C1 segment of cervical spinal cord (tissue), 14 donors: ENCODE measurements at regions not wholly inside any gene's neighbourhood (a gene's known extent, or its start where the extent isn't known, plus 50 kb on each side); places are given as distances from the start of the nearest gene placed in this dataset.

ENCODE experiments used
- DNase-seq, 14 donors: peaks; one replicate each; lab custom pipeline; 2025; lab: John Stamatoyannopoulos, UW

- DNase-seq, result no peak
Observed at GRCh38 chr18:41630232-41630886, 324.7 kb upstream of the PIK3C3 start.

DNA sequence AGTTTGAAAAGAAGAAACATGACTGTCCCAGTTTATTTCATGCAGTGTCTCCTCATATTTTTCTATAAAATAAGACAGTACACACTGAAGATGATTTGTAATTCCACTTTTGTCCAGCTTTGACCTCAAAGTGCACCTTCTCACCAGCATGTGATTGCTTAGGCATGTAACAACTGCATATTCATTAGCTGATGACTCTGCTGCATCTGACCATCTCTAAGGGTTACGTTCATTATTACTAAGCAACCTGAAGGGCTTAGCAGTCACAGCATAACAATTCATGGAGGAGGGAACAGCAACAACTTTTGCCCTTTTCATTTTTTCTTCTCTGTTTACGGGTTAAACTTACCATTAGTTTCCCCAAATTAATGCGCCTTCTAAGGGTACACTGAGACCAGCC lies 330.6 kb upstream of the PIK3C3 start:
- no peak for DNase-seq

DNA sequence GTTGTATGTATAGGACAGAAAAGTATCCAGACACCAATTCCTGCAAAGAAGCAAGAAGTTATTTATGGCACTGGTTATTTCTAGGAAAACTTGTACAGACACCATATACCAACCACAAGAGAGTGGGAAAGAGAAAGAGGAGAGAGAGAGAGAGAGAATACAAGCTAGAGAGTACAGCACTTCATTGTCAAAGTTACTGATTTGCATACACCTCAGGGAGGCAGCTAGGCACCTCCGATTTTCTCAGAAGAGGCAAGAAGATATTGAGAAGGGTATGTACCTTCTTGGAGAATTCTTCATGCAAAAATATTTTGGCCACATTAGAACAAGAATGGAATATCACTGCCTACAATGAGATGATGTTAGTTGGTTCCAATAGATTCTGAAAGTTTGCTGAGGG lies 333.9 kb upstream of the PIK3C3 start:
- no peak for DNase-seq

GRCh38 chr18:41618147-41618546 lies 336.9 kb upstream of the PIK3C3 start:
- DNase-seq, result no peak

DNA sequence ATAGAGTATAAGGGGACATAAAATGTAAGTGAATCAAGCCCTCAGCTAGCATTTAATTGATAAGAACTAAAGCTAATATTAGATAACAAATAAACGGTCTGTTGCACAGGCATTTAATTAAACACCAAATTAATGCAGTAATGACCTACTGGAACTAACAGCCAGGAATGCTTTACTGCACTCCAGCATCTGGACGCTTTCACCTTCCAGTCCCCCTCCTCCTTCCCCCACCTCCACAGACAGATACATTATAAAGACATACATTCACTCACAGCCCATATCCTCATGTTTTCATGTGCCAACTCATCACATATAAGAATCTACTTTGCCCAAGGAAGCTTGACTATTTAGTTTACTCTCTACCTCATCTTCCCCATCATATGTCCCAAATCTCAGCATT lies 337.4 kb upstream of the PIK3C3 start:
- DNase-seq, result no peak

DNA sequence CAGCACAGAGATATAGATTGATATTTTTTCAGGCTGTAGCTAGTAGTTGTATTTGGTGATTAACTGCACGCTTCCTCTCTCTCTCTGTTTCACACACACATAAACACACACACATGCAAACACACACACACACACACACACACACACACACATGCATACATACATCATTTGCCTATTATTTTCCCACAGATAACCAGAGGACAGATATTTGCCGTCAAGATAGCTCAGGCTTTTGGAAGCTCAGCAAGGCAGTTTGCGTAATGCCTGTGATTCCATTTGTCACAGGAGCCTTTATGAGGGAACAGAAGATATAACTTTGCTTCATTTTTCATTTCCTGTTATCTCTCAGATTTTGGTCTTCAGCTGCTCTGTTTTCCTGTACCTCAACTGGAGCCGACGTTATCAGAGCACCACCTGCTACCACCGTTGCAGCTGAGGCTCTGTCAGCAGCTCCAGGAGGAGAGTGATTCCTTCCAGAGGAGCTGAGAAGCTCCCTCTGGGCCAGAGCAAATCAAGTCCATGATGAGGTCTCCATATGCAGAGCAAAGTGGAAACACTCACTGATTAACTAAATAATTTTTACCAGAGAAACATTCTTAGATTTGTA lies 341.9 kb upstream of the PIK3C3 start:
- DNase-seq, result no peak

- no peak for DNase-seq
Observed at GRCh38 chr18:41604964-41605363, 350.1 kb upstream of the PIK3C3 start.

GRCh38 chr18:41602034-41602433 lies 353.0 kb upstream of the PIK3C3 start:
- no peak for DNase-seq

GRCh38 chr18:41600693-41601391 lies 354.2 kb upstream of the PIK3C3 start:
- no peak for DNase-seq

DNA sequence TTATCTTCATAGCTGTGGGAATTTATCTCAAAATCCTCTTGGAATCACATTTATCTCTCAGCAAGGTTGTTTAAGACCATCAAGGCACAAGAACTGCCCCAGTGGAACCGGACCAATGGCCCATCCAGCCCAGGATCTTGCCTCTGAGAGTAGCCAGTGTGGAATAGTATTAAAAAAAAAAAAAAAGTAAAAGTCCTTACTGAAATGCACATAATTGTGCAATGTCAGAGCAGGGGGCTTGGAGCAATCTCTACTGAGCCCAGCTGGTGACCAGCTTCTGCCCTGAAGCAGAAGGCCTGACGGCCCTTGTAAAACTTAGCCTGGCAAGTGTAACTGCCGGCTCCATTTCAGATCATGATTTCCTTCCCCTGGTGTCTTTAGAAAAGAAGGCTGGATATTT lies 355.6 kb upstream of the PIK3C3 start:
- no peak for DNase-seq

DNA sequence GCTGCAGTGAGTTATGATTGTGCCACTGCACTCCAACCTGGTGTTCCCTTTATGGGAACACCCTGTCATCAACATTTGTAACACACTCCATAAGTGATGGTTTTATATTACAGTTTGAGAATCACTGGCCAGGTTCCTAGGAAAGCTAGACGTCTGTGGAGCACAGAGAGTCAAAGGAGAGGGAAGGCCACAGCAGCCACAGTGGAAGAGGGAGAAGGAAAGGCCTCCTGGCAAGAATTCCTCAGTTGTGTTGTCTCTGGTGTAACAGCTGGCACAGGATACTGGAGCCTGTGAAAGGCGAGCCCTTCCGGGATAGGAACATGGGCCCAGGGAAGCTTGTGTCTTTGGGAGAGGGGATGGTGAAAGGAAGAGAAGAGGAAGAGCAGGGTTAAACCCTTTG lies 360.5 kb upstream of the PIK3C3 start:
- no peak for DNase-seq

- no peak for DNase-seq
Observed at GRCh38 chr18:41593171-41593675, 361.8 kb upstream of the PIK3C3 start.

GRCh38 chr18:41587976-41588375 lies 367.1 kb upstream of the PIK3C3 start:
- DNase-seq, result no peak

DNA sequence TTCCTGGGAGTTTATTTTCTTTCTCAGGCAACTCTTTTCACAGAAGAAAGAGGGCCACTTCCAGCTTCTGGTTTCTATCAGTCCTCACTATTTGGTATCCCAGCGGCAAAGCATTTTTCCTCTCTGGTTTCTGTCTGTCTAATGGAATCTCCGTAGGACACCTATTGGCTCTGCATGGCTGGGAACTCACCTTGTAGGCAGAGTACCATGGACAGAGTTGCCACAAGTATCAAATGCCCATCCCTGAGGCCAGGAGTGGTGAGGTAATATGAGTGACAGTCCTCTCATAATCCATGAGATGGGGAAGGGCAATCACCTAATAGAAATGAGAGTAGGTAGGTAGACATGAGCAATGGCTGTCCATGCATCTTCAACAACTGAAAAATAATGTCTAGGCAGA lies 369.5 kb upstream of the PIK3C3 start:
- no peak for DNase-seq

DNA sequence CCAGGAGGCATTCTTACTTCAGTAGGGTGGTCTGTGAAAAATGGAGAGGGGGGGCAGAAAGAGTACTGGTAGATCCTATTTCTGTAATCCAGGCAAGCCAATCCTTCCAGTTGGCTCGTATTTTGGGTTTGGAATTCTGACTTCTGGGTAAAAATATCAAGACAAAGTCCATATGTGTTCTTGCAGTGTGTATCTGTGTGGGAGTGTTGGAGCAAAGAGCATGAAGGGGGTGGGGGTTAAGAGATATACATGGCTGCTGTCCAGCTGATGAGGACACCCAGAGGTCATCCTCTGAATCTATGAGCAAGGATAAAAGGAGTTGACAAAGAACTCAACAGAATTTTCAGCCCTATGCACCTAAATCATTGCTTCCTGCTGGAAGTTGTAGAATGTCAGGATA lies 375.8 kb upstream of the PIK3C3 start:
- no peak for DNase-seq

GRCh38 chr18:41577529-41577928 lies 377.5 kb upstream of the PIK3C3 start:
- no peak for DNase-seq

DNA sequence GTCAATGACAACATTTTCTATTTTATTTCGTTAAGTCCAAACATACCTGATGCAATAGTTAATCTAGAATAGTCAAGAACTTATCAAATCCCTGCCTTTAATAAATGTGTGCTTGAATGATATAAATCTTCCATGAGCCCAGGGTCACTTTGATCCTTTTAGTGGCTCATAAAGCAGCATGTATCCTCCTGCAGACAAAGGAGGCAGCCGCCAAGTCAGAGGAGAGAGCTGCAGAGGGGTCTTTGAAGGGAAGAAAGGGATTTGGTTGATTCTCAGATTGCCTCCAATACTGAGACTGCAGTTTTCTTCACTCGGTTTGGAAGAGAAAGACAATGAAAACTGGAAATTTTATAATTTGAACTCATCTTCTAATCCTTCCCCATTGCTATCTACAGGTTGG lies 378.4 kb upstream of the PIK3C3 start:
- DNase-seq, result no peak

DNA sequence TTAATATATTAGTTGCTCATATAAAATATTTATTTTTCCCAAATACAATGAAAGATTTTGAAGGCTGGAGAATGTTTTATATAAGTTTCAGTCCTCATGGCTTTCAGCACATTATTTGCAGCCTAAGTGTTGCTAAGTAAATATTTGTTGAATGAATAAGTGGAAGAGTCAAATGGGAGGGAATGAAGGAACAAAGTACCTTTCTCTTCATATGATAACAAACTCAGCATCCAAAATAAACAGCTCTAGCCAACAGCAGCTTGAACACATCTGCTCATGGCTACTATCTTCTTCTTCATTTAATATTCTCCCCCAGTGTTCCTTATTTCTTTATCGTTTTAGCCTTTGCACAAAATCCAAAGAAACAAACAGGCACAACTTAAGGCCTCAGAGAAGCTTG lies 385.2 kb upstream of the PIK3C3 start:
- no peak for DNase-seq

- DNase-seq, result no peak
Observed at GRCh38 chr18:41561961-41562360, 393.1 kb upstream of the PIK3C3 start.

DNA sequence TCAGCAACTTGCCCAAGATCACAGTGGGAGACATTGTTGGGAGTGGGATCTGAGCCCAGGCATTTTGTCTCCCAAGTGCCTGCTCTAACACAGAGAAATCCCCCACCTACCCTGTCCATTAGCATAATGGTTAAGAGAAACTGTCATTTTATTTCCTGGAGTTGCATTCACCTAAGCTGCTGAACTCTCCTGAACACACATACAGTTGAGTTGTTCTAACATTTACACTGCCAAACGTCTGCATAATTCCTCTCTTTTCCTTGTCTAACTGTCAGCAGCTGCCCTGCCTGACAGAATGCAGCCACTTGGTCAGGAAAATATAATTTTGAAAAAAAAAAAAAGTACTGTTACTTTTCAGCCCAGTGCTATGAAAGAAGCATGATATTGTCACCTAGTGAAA lies 396.3 kb upstream of the PIK3C3 start:
- DNase-seq, result no peak

DNA sequence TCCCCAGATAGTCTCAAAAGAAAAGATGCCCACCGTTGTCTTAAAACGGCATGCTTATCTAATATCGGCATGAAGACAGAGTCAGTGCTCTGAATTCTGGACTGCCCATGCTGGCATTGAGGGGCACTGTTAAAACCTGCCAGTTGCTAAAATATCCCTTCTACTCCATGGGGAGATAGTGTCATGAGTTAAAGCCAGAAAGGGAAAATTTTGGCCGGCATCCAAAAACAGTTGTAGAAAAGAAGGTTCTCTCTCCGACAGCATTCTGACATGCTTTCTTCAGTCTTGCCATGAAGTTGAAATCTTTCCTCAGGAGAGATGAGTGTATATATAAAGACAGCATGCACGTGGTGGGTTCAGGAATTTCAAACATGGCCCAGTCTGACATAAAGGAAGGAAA lies 401.3 kb upstream of the PIK3C3 start:
- DNase-seq, result no peak

DNA sequence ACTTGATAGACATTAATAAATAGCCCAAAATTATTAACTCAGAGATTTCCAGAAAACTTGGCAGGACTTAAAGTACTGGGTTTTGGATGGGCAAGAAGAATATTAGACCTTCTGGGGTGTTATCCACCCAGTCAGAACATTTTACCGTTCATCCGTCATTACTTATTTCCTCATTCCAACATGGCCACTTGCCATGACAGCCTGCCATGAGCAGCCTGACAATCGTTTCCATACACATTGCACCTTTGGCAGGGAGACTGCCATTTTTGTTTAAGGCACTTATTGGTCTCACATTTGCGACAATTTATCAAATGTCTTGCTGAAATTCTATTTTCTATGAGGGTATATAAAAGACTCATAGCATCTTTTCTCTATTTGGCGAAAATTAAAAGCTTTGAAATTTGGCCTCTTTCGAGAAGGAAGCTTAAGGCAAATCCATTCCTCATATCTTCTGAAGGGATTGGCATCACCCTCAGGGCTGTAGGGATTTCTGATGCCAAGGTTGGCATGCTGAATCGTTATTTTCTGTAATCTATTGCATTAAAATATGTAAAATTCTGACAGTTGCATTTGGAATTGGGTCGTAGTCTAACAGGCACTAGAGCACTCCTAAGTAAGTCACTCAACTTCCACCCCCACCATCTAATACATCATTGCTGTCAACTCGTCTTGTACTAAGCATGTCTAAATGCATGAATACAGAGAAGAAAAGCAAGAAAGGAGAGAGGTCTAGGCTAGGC lies 406.3 kb upstream of the PIK3C3 start:
- no peak for DNase-seq
